ENCODE measurements at regions not wholly inside any gene's neighbourhood (a gene's known extent, or its start where the extent isn't known, plus 50 kb on each side); places are given as distances from the start of the nearest gene placed in this dataset.

DNA sequence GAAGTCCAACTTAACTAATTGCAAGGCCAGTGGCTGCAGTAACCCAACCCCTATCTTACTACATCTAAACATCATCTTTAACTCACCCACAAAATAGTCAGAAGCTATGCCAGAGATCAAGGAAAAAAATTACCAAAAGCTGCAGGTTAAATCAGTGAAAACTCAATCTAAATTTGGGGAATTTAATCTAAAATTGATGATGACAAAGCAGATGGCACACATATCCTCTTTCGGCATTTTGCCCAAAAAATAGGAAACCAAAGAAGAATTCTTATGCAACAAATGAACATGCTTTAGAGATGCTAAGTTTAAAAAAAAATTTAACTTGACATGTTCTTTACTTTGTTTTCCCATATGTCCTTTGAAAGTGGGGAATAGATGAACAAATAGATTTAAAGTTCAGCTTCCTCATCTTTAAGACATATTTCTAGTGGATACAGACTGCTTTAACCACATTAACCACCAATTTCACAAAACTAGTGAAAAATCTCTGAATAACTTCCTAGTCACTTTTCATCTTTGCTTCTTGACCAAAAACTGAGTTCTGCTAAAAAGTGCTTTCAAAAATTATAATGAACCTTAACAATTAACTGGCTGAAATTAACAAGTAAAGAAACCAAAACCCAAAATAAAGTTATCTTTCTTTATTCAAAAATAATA lies 74.3 kb upstream of the CCDC150 start:
- DNase-seq (ENCODE audit: low read depth in 4 of 4, low spot score in 2 of 4) = no peak

DNA sequence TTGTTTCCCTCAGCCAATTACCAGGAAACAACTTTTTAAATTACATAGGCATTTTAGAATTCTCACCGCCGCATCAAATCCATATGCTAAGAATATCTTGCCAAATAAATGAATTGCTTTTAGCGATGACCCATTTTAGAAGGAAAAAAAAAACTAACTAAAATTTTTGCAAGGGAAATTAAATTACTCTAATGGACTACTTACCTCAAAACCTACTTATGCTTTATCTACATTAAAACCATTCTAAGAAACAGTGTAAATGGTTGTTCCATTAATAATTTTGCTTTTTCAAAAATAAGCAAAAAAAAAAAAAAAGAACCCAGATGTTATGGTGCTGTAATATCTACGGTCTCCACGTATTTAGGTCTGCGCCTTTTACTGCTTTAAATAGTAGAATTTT lies 73.5 kb upstream of the CCDC150 start:
- DNase-seq (ENCODE audit: low read depth in 4 of 4, low spot score in 2 of 4) = no peak

DNA sequence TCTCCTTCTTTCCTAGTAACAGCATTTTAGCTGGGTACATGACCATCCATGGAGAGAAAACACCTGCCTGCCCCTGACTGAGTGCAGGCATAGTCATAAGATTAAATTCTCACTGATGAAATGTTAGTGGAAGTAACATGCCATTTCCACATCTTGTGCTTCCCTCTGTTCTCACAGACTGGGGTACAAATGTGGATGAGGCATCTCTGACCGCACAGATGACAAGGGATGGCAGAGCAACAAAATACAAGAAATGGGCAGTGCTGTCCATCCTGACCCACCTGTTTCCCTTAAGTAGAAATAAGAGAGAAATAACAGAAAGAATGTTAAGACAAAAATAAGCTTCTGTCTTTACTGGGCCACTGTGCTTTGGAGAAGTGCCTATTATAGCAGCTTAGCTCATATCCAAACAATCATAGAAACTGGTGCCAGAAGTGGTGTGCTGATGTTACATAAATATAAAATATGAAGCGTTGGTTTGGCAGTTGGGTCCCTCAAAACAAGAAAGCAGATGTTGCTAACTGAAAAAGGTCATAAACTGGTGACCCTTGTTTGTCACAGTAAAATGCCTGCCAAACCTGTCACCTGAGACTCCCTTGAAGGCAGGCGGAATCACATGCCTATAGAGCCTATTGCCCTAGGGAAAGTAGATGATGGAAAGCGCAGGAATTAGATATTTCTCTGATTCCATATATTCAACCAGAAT lies 72.4 kb upstream of the CCDC150 start:
- DNase-seq (ENCODE audit: low read depth in 4 of 4, low spot score in 2 of 4) = no peak

DNA sequence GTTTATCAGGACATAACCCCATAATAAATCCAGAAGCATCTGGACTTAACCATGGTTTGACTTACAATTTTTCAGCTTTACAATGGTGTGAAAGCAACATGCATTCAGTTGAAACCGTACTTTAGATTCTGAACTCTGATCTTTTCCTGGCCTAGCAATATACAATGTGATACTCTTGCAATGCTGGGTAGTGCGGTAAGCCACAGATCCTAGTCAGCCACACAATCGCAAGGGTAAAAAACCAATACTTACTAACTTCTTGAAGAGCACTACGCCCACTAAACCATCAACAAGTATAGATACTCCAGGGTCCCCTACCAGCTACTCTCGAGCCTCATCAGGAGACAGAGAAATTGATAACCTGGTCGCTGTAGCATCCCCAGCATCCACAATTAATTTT lies 71.0 kb upstream of the CCDC150 start:
- DNase-seq (ENCODE audit: low read depth in 4 of 4, low spot score in 2 of 4) = no peak

DNA sequence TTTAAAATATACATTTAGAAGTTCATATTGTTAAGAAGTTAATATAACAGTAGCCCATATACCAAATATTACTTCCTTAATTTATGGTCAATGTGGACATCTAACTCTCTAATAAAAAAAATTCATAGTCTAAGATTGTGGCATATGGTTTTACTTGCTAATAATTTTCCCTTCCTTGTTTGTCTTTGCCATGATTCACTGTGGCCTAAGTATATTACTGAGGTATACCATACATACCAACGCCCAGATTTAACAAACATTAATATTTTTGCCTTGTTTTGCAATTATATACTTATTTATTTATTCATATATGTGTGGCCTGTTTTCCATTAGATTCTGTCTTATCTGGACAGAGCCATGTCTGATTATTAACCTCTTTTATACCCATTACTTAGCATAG lies 54.6 kb upstream of the CCDC150 start:
- no peak for DNase-seq (ENCODE audit: low read depth in 4 of 4, low spot score in 2 of 4)

DNA sequence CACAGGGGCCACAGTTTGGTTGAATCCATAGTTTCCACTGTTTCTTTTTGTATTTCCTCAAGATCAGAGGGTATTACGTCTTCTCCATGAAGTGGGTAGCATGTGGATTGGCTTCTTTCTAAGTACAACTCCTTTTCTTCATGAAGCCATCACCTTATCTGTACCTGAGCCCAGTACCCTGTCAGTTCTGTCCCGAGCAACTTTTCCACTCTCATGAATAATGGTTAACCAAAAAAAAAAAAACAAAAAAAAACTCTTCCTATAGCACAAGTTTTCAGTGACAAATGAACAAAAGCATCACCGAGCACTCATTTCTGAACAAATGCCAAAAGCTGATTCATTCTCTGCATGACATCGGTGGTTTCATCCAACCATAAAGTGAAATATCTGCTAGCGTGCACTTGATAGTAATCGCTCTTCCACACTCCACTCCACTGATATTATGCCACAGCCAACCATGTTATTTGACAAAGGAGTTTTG lies 53.0 kb upstream of the CCDC150 start:
- DNase-seq (ENCODE audit: low read depth in 4 of 4, low spot score in 2 of 4) = no peak

DNA sequence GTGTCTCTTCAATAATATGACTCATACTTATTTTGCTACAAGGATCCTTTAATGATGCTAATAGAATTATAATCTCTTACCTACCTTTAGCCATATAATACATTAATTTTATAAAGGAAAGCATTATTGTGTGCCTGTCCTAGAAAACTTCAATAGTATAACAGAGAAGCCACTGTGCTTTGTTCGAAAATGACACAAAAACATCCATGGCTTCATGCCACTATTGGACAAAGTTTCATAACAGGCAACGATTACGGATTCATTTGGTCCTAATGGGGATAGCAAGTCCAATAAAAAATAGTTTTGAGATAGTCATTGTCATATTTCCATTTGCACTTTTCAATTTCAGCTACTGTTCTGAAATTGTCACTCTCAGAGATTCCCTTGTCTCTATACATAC lies 52.5 kb upstream of the CCDC150 start:
- DNase-seq (ENCODE audit: low read depth in 4 of 4, low spot score in 2 of 4) = no peak

DNA sequence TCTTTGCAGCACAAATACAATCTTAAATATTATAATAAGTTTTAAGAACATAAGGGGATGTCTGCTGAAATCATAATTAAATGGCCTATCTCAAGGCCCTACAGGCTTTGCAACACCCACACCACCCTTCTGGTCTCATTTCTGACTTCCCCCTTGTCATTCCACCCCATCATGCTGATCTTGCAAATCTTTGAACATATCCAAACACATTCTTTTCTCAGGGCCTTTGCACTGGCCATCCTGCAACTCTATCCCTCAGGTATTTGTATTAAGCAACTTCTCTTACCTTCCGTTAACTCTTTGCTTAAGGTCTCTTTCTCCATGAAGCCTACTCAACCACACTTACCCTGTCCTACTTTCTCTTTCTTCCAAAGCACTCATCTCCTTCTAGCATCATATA lies 51.8 kb upstream of the CCDC150 start:
- DNase-seq (ENCODE audit: low read depth in 4 of 4, low spot score in 2 of 4) = no peak

DNA sequence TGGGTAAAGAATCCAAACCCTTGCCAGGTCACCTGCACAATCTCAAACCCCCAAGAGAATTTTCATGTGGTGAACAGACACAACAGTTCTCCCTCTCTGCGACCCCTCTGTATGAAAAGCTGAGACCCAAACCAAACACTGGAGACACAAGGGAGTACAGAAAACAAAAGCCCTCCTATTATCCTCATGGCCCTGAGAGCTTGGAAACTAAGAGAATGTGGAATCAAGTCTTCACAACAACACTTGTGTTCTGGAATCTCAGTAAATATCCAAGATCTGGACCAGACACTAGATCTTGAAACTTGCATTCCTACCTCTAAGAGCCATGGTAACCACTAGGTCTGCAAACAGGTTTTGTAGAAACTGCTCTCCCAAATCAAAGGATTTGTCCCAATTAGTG lies 50.1 kb upstream of the CCDC150 start:
- no peak for DNase-seq (ENCODE audit: low read depth in 4 of 4, low spot score in 2 of 4)
